D721Med (cell line): ENCODE measurements at regions not wholly inside any gene's neighbourhood (a gene's known extent, or its start where the extent isn't known, plus 50 kb on each side); places are given as distances from the start of the nearest gene placed in this dataset.

Experiments used
- DNase-seq: peaks from one replicate; pipeline ENCODE4 v3.0.0; 2011; ENCODE audit warnings: low spot score; ENCODE audit not compliant: insufficient read length
- FAIRE-seq: peaks from 2 replicates; lab custom pipeline; 2011; peaks lifted over from hg19 to GRCh38; lab: Jason Lieb, UNC
- CTCF ChIP-seq: IDR thresholded peaks from 2 replicates; pipeline ENCODE4 v1.5.1; 2012; ENCODE audit warnings: mild to moderate bottlenecking, control low read depth; ENCODE audit not compliant: insufficient read depth; ENCODE audit errors: missing control alignments

- no peak for FAIRE-seq
- no peak for DNase-seq
- TF ChIP-seq CTCF = no peak
These were observed 189.9 kb upstream of the PDE1C start for GRCh38 chr7:32259931-32260596.

GRCh38 chr7:32258265-32258664, 188.1 kb upstream of the PDE1C start:
- peak; percentile 16 for FAIRE-seq
- no peak for DNase-seq
- no peak for TF ChIP-seq CTCF

- no peak for FAIRE-seq
- DNase-seq = no peak
- TF ChIP-seq CTCF = no peak
These were observed 187.4 kb upstream of the PDE1C start for GRCh38 chr7:32257621-32258020.

GRCh38 chr7:32256811-32257210, 186.6 kb upstream of the PDE1C start:
- DNase-seq = no peak
- no peak for TF ChIP-seq CTCF
- peak; percentile 94 for FAIRE-seq

- TF ChIP-seq CTCF = no peak
- DNase-seq (no peak), FAIRE-seq (no peak)
These were observed 186.2 kb upstream of the PDE1C start for GRCh38 chr7:32256376-32256775.

- FAIRE-seq (peak; percentile 94), DNase-seq (no peak)
- no peak for TF ChIP-seq CTCF
These were observed 184.8 kb upstream of the PDE1C start for GRCh38 chr7:32255036-32255435.

- DNase-seq = no peak
- no peak for FAIRE-seq
- TF ChIP-seq CTCF = no peak
These were observed 183.1 kb upstream of the PDE1C start for GRCh38 chr7:32253299-32253698.
